ENCODE measurements at regions not wholly inside any gene's neighbourhood (a gene's known extent, or its start where the extent isn't known, plus 50 kb on each side); places are given as distances from the start of the nearest gene placed in this dataset.

DNA sequence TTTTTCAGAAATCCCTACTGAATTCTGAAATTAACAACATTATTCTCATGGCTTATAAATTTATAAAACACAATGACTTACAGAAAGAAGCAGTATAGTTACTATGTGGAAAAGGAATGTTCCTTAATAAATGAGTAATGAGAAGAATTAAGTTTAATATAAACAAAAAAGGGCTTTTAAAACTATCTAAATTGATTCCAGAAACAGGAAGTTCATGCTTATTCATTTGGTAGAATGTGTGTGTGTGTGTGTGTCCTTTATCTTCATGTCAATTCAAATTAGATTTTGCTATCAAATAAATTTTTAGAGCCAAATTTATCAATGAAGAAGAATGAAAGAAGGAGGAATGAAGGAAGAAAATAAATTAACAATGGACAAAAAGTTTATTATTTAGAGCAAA lies 440.8 kb upstream of the LRRTM4 start:
- Histone ChIP-seq H3K36me3 (replicated peaks in 1 of 2; ENCODE audit: control insufficient read depth in 2 of 2, insufficient read depth in 2 of 2, low read length in 2 of 2) (no peaks in the 10 kb centered on the region), H4K8ac (ENCODE audit: low read depth, low read length) (no peak overlapping the region), H3K79me1 (ENCODE audit: low read depth, low read length) (no peaks in the 10 kb centered on the region), H3K4me2 (ENCODE audit: insufficient read depth, low read length, poor library complexity, severe bottlenecking) (no peak overlapping the region), H3K27me3 (ENCODE audit: control insufficient read depth in 3 of 3, insufficient read depth in 3 of 3, low read depth in 1 of 3, low read length in 3 of 3) (no peaks in the 10 kb centered on the region), H2AK5ac (ENCODE audit: low read depth, low read length) (no peak overlapping the region), H3K27ac (replicated peaks; ENCODE audit: low read length) (no peak overlapping the region), H3K14ac (ENCODE audit: low read length) (no peak overlapping the region), H3K4me3 (ENCODE audit: low read length in 2 of 2) (no peak overlapping the region), H3K23ac (ENCODE audit: low read depth, low read length, poor library complexity) (no peak overlapping the region), H3K4me1 (ENCODE audit: control insufficient read depth in 2 of 2, insufficient read depth in 1 of 2, low read depth in 1 of 2, low read length in 2 of 2) (no peaks in the 10 kb centered on the region), H4K91ac (ENCODE audit: low read depth, low read length, poor library complexity) (no peak overlapping the region), H3K9ac (ENCODE audit: low read depth, low read length, poor library complexity) (no peak overlapping the region), H2BK5ac (ENCODE audit: low read length) (no peak overlapping the region), H3K9me3 (replicated peaks in 1 of 2; ENCODE audit: control insufficient read depth in 2 of 2, insufficient read depth in 1 of 2, low read depth in 1 of 2, low read length in 2 of 2) (no peaks in the 10 kb centered on the region), H3K18ac (ENCODE audit: low read length) (no peak overlapping the region), H2BK15ac (ENCODE audit: low read length) (no peak overlapping the region), H3K4ac (ENCODE audit: low read length) (no peak overlapping the region), H2BK12ac (ENCODE audit: low read length) (no peak overlapping the region), H2AFZ (ENCODE audit: low read length) (no peak overlapping the region), H2BK120ac (ENCODE audit: low read depth, low read length) (no peak overlapping the region)
- DNase-seq (ENCODE audit: low spot score) = no peak

GRCh38 chr2:77977471-77978063 lies 455.4 kb upstream of the LRRTM4 start:
- no peak overlapping the region for H3K4me3 ChIP-seq (ENCODE audit: low read length in 2 of 2)
- peaks cover 0 to 4% of the 10 kb centered on the region in 2 donors for H3K9me3 ChIP-seq (replicated peaks in 1 of 2; ENCODE audit: control insufficient read depth in 2 of 2, insufficient read depth in 1 of 2, low read depth in 1 of 2, low read length in 2 of 2)
- H3K27me3 ChIP-seq (ENCODE audit: control insufficient read depth in 3 of 3, insufficient read depth in 3 of 3, low read depth in 1 of 3, low read length in 3 of 3) = no peaks in the 10 kb centered on the region
- no peak overlapping the region for H3K9ac ChIP-seq (ENCODE audit: low read depth, low read length, poor library complexity)
- no peak overlapping the region for H2BK5ac ChIP-seq (ENCODE audit: low read length)
- H2AK5ac ChIP-seq (ENCODE audit: low read depth, low read length) = no peak overlapping the region
- H3K14ac ChIP-seq (ENCODE audit: low read length) = no peak overlapping the region
- no peak overlapping the region for H2BK15ac ChIP-seq (ENCODE audit: low read length)
- no CpG with 5 or more reads among the region's 3 CpGs for WGBS, 2 donors (ENCODE audit: extremely low coverage in 2 of 2, insufficient read length in 2 of 2, insufficient replicate concordance in 1 of 2)
- no peaks in the 10 kb centered on the region for H3K79me1 ChIP-seq (ENCODE audit: low read depth, low read length)
- no peak overlapping the region for H3K4me2 ChIP-seq (ENCODE audit: insufficient read depth, low read length, poor library complexity, severe bottlenecking)
- H4K8ac ChIP-seq (ENCODE audit: low read depth, low read length) = no peak overlapping the region
- no peak overlapping the region for H2BK120ac ChIP-seq (ENCODE audit: low read depth, low read length)
- H2AFZ ChIP-seq (ENCODE audit: low read length) = peak overlapping the region; percentile 11
- no peak overlapping the region for H3K27ac ChIP-seq (replicated peaks; ENCODE audit: low read length)
- H2BK12ac ChIP-seq (ENCODE audit: low read length) = no peak overlapping the region
- no peaks in the 10 kb centered on the region for H3K4me1 ChIP-seq (ENCODE audit: control insufficient read depth in 2 of 2, insufficient read depth in 1 of 2, low read depth in 1 of 2, low read length in 2 of 2)
- no peak overlapping the region for H4K91ac ChIP-seq (ENCODE audit: low read depth, low read length, poor library complexity)
- H3K18ac ChIP-seq (ENCODE audit: low read length) = no peak overlapping the region
- H3K4ac ChIP-seq (ENCODE audit: low read length) = no peak overlapping the region
- H3K36me3 ChIP-seq (replicated peaks in 1 of 2; ENCODE audit: control insufficient read depth in 2 of 2, insufficient read depth in 2 of 2, low read length in 2 of 2) = no peaks in the 10 kb centered on the region
- H3K23ac ChIP-seq (ENCODE audit: low read depth, low read length, poor library complexity) = no peak overlapping the region
- no peak for DNase-seq (ENCODE audit: low spot score)

DNA sequence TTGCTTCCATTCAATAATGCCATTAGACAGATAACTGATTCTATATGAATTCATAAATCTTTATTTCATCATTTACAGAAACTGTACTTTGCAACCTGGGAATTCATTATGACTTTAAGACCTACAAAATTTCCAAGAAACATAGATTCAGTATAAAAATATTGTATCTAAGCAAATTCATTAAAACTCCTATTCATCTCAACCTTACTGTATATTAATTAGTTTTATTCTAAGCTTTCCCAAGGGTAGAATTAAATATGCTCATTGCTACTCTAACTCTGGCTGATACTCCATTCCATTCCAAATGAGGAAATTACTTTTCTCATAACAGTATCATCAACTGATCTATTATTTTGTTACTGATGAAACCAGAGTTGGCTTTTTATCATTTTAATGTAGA lies 473.0 kb upstream of the LRRTM4 start:
- Histone ChIP-seq H3K18ac (ENCODE audit: low read length) (no peak overlapping the region), H3K27me3 (ENCODE audit: control insufficient read depth in 3 of 3, insufficient read depth in 3 of 3, low read depth in 1 of 3, low read length in 3 of 3) (no peaks in the 10 kb centered on the region), H3K36me3 (replicated peaks in 1 of 2; ENCODE audit: control insufficient read depth in 2 of 2, insufficient read depth in 2 of 2, low read length in 2 of 2) (no peaks in the 10 kb centered on the region), H3K4me1 (ENCODE audit: control insufficient read depth in 2 of 2, insufficient read depth in 1 of 2, low read depth in 1 of 2, low read length in 2 of 2) (no peaks in the 10 kb centered on the region), H3K23ac (ENCODE audit: low read depth, low read length, poor library complexity) (no peak overlapping the region), H2BK120ac (ENCODE audit: low read depth, low read length) (no peak overlapping the region), H3K9me3 (replicated peaks in 1 of 2; ENCODE audit: control insufficient read depth in 2 of 2, insufficient read depth in 1 of 2, low read depth in 1 of 2, low read length in 2 of 2) (no peaks in the 10 kb centered on the region), H2BK15ac (ENCODE audit: low read length) (no peak overlapping the region), H3K9ac (ENCODE audit: low read depth, low read length, poor library complexity) (no peak overlapping the region), H2BK5ac (ENCODE audit: low read length) (no peak overlapping the region), H4K8ac (ENCODE audit: low read depth, low read length) (no peak overlapping the region), H3K14ac (ENCODE audit: low read length) (no peak overlapping the region), H3K27ac (replicated peaks; ENCODE audit: low read length) (no peak overlapping the region), H3K4me3 (ENCODE audit: low read length in 2 of 2) (no peak overlapping the region), H4K91ac (ENCODE audit: low read depth, low read length, poor library complexity) (no peak overlapping the region), H3K79me1 (ENCODE audit: low read depth, low read length) (no peaks in the 10 kb centered on the region), H2AK5ac (ENCODE audit: low read depth, low read length) (no peak overlapping the region), H2AFZ (ENCODE audit: low read length) (no peak overlapping the region), H2BK12ac (ENCODE audit: low read length) (no peak overlapping the region), H3K4ac (ENCODE audit: low read length) (no peak overlapping the region), H3K4me2 (ENCODE audit: insufficient read depth, low read length, poor library complexity, severe bottlenecking) (no peak overlapping the region)
- no peak for DNase-seq (ENCODE audit: low spot score)

- Histone ChIP-seq H3K4ac (ENCODE audit: low read length) (no peak overlapping the region), H3K4me2 (ENCODE audit: insufficient read depth, low read length, poor library complexity, severe bottlenecking) (no peak overlapping the region), H3K23ac (ENCODE audit: low read depth, low read length, poor library complexity) (no peak overlapping the region), H3K14ac (ENCODE audit: low read length) (no peak overlapping the region), H3K79me1 (ENCODE audit: low read depth, low read length) (no peaks in the 10 kb centered on the region), H3K27me3 (ENCODE audit: control insufficient read depth in 3 of 3, insufficient read depth in 3 of 3, low read depth in 1 of 3, low read length in 3 of 3) (no peaks in the 10 kb centered on the region), H3K36me3 (replicated peaks in 1 of 2; ENCODE audit: control insufficient read depth in 2 of 2, insufficient read depth in 2 of 2, low read length in 2 of 2) (no peaks in the 10 kb centered on the region), H2AK5ac (ENCODE audit: low read depth, low read length) (no peak overlapping the region), H3K9me3 (replicated peaks in 1 of 2; ENCODE audit: control insufficient read depth in 2 of 2, insufficient read depth in 1 of 2, low read depth in 1 of 2, low read length in 2 of 2) (no peaks in the 10 kb centered on the region), H2BK5ac (ENCODE audit: low read length) (no peak overlapping the region), H4K8ac (ENCODE audit: low read depth, low read length) (no peak overlapping the region), H2BK12ac (ENCODE audit: low read length) (no peak overlapping the region), H3K4me1 (ENCODE audit: control insufficient read depth in 2 of 2, insufficient read depth in 1 of 2, low read depth in 1 of 2, low read length in 2 of 2) (no peaks in the 10 kb centered on the region), H3K18ac (ENCODE audit: low read length) (no peak overlapping the region), H4K91ac (ENCODE audit: low read depth, low read length, poor library complexity) (no peak overlapping the region), H3K27ac (replicated peaks; ENCODE audit: low read length) (no peak overlapping the region), H2AFZ (ENCODE audit: low read length) (no peak overlapping the region), H2BK15ac (ENCODE audit: low read length) (no peak overlapping the region), H3K4me3 (ENCODE audit: low read length in 2 of 2) (no peak overlapping the region), H3K9ac (ENCODE audit: low read depth, low read length, poor library complexity) (no peak overlapping the region), H2BK120ac (ENCODE audit: low read depth, low read length) (no peak overlapping the region)
- no CpG with 5 or more reads among the region's 1 CpG for WGBS, 2 donors (ENCODE audit: extremely low coverage in 2 of 2, insufficient read length in 2 of 2, insufficient replicate concordance in 1 of 2)
- no peak for DNase-seq (ENCODE audit: low spot score)
These were observed 477.2 kb upstream of the LRRTM4 start for GRCh38 chr2:77999376-77999775.
